ENCODE measurements at regions not wholly inside any gene's neighbourhood (a gene's known extent, or its start where the extent isn't known, plus 50 kb on each side); places are given as distances from the start of the nearest gene placed in this dataset.

DNA sequence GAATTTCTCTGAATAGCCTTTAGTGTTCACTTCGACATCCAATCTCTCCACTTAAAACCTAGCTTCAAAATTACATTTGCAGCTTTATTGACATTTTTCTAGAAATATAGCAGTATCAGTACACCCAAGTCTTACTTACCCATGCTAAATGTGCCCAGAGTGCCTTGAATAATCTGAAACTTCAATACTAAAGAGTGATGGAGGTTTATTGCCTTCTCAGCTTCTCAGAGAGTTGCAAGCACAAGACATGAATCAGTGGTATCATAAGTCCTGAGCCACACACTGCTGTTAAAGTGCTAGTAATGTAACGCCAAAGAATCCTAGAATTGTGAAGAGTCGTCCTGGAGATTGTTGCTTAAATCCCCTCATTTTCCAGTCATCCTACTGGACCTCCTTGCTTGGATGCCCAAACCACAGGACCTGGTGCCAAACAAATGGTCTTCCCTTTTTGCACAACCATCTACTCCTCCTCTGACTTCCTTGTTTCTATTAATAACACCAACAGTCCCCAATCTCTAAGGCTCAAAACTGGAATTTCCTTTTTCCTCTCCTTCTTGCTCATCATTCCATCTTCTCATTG, 83.2 kb upstream of the SPATS2L start:
- TF ChIP-seq CTCF (IDR thresholded peaks at IDR 0.05) (no peak), POLR2A (IDR thresholded peaks at IDR 0.05) (no peak)

All from uterus (tissue), 2 donors.